Adrenal gland (tissue), 9 donors: ENCODE measurements at regions not wholly inside any gene's neighbourhood (a gene's known extent, or its start where the extent isn't known, plus 50 kb on each side); places are given as distances from the start of the nearest gene placed in this dataset.
"Not testable (repeated sequence)": the region's sequence is repeated elsewhere in the genome, so short reads cannot be mapped to it uniquely, and the experiment has no call there.

ENCODE experiments used
- DNase-seq, 7 donors: peaks; one replicate each; pipeline ENCODE4 v3.0.0-alpha.2; 2019 to 2020
- H3K27ac ChIP-seq, 5 donors: fragments of 200-600 bp; sonication (generic) in 4 of 5; 1 replicate in 3 of 5; 2 replicates in 2 of 5; pipeline versions ENCODE4 v1.5.1 to v1.8.0; 2016 to 2020; ENCODE audit warnings: mild to moderate bottlenecking in 1 of 5
- H3K27me3 ChIP-seq: fragments of 200-600 bp; 2 replicates; pipeline ENCODE4 v1.8.0; 2021
- H3K36me3 ChIP-seq, 2 donors: fragments of 200-600 bp; replicated peaks in 1 of 2; 1 replicate in 1 of 2; 2 replicates in 1 of 2; pipeline versions ENCODE4 v1.5.1 to v1.8.0; 2018 to 2022
- H3K4me1 ChIP-seq, 2 donors: fragments of 200-600 bp; replicated peaks in 1 of 2; 1 replicate in 1 of 2; 2 replicates in 1 of 2; pipeline versions ENCODE4 v1.5.1 to v1.8.0; 2018 to 2021
- H3K4me3 ChIP-seq, 4 donors: fragments of 200-600 bp; sonication (generic) in 3 of 4; one replicate each; pipeline ENCODE4 v1.5.1; 2016 to 2018
- H3K9me3 ChIP-seq, 3 donors: fragments of 200-600 bp; sonication (generic) in 1 of 3; replicated peaks in 1 of 3; 1 replicate in 2 of 3; 2 replicates in 1 of 3; pipeline versions ENCODE4 v1.5.1 to v1.8.0; 2016 to 2021
- POLR2A ChIP-seq, 2 donors: fragments of 450-650 bp; IDR thresholded peaks; one replicate each; pipeline ENCODE4 v1.6.1; 2017; ENCODE audit warnings: antibody characterized with exemption in 2 of 2, mild to moderate bottlenecking in 2 of 2, moderate library complexity in 1 of 2
- WGBS, 4 donors: extraction: QIAGEN DNeasy Blood & Tissue Kit in 2 of 4; methylation state at CpG; one replicate each; pipeline versions ENCODE4 v1.1.5 to v1.1.7; 2013 to 2017; 5-methylcytosine and 5-hydroxymethylcytosine counted together
- intact Hi-C, 2 donors: fragments of 100-400 bp; cut with DNase I; formaldehyde crosslinking; loops; one replicate each; pipeline versions ENCODE4 v1.14.1 to v1.15.0; 2022 to 2023
- TF ChIP-seq, protein P1 (sequence below), 6 experiments: fragments of 450-650 bp in 4 of 6; fragments of 200-600 bp in 2 of 6; sonication (generic) in 1 of 6; IDR thresholded peaks; 1 replicate in 5 of 6; 2 replicates in 1 of 6; pipeline versions ENCODE4 v1.5.1 to v1.8.0; 2016 to 2021; ENCODE audit warnings: antibody characterized with exemption in 6 of 6, mild to moderate bottlenecking in 2 of 6, moderate library complexity in 1 of 6
- donor health status: healthy with polysubstance abuse.
- donor health status: Bipolar disorder and iron deficiency.
- donor health status: DM: yes; HTN: yes; CAD: no.
- donor health status: DM: no; HTN: no; CAD: no.
- donor health status: DM: no; HTN: no; CAD: no.

DNA sequence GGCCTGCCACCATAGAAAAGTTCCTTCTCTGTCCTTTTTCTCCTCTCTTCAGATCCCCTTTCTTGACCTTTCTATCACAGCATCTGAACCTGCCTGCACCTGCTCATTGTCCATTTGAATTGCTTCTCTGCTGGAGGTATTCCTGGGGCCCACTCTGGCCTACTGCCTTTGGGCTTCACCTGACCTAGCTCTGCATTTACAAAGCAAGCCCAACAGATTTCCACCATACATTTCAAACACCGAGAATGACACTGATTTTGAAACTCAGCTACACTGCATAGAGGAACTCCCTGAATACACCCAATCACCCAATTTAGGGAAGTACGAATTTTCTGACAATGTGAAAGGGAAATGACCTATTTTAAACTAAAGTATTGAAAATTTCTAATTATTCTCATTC, 284.5 kb upstream of the USP25 start:
- TF ChIP-seq, protein P1, sequence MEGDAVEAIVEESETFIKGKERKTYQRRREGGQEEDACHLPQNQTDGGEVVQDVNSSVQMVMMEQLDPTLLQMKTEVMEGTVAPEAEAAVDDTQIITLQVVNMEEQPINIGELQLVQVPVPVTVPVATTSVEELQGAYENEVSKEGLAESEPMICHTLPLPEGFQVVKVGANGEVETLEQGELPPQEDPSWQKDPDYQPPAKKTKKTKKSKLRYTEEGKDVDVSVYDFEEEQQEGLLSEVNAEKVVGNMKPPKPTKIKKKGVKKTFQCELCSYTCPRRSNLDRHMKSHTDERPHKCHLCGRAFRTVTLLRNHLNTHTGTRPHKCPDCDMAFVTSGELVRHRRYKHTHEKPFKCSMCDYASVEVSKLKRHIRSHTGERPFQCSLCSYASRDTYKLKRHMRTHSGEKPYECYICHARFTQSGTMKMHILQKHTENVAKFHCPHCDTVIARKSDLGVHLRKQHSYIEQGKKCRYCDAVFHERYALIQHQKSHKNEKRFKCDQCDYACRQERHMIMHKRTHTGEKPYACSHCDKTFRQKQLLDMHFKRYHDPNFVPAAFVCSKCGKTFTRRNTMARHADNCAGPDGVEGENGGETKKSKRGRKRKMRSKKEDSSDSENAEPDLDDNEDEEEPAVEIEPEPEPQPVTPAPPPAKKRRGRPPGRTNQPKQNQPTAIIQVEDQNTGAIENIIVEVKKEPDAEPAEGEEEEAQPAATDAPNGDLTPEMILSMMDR (IDR thresholded peaks at IDR 0.05) = no peak
- no peak for TF ChIP-seq POLR2A (IDR thresholded peaks at IDR 0.05)
- intact Hi-C loops = no loop called here
- Histone ChIP-seq H3K36me3 (no peaks in the 10 kb centered on the region), H3K9me3 (no peaks in the 10 kb centered on the region), H3K4me3 (no peak overlapping the region), H3K4me1 (peaks cover 20 to 34% of the 10 kb centered on the region in 2 donors), H3K27ac (no peak overlapping the region), H3K27me3 (no peaks in the 10 kb centered on the region)
- 75 to 90% (median 78%) methylated on average over 2 of the region's 2 CpGs for WGBS, 4 donors
- DNase-seq = no peak

DNA sequence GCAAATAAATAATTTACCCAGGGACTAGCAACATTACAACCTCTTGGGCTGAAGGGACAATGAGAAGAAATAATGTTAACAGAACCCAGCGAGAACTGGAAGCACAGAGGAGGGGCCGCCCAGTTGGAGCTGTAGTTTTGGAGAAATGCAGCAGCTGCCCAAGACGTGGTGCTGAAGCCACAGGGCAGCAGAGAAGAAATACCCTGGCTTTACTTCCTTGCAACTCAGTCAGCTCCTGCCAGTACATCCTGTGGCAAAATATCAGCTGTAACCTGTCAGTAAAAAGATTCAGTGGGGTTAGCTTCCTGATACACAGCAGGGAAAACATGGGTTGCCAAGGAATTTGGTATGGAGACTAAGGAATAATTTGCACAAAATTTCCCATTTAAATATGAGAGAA, 283.6 kb upstream of the USP25 start:
- peak overlapping the region in 1 of 5 donors; percentile 5 for H3K27ac ChIP-seq
- intact Hi-C loops = no loop called here
- no peaks in the 10 kb centered on the region for H3K9me3 ChIP-seq
- DNase-seq = peak in 2 of 7 donors; percentile 16 to 25
- H3K36me3 ChIP-seq = no peaks in the 10 kb centered on the region
- H3K27me3 ChIP-seq = no peaks in the 10 kb centered on the region
- TF ChIP-seq, protein P1 (IDR thresholded peaks at IDR 0.05) = no peak
- no peak for TF ChIP-seq POLR2A (IDR thresholded peaks at IDR 0.05)
- H3K4me1 ChIP-seq = peaks cover 20 to 28% of the 10 kb centered on the region in 2 donors
- 72 to 86% (median 78%) methylated on average over 3 of the region's 3 CpGs for WGBS, 4 donors
- no peak overlapping the region for H3K4me3 ChIP-seq

DNA sequence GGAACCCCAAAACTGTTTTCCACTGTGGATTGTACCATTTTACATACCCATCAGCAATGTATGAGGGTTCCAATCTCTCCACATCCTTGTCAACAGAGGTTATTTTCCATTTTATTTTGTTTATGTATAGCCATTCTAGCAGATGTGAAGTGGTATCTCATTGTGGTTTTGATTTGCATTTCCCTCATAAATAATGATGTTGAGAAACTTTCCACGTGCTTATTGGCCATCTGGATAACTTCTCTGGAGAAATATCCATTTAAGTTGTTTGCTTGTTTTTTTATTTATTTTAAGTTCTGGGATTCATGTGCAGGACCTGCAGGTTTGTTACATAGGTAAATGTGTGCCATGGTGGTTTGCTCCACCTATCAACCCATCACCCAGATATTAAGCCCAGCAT, 280.2 kb upstream of the USP25 start:
- H3K27me3 ChIP-seq = no peaks in the 10 kb centered on the region
- no peak for TF ChIP-seq POLR2A (IDR thresholded peaks at IDR 0.05)
- TF ChIP-seq, protein P1 (IDR thresholded peaks at IDR 0.05) = no peak
- H3K9me3 ChIP-seq = no peaks in the 10 kb centered on the region
- intact Hi-C loops = no loop called here
- H3K27ac ChIP-seq = no peak overlapping the region
- peaks cover 3% of the 10 kb centered on the region in 2 donors for H3K4me1 ChIP-seq
- no peaks in the 10 kb centered on the region for H3K36me3 ChIP-seq
- DNase-seq = no peak
- WGBS, 4 donors = 57 to 77% (median 63%) methylated on average over 1 of the region's 1 CpG
- no peak overlapping the region for H3K4me3 ChIP-seq

DNA sequence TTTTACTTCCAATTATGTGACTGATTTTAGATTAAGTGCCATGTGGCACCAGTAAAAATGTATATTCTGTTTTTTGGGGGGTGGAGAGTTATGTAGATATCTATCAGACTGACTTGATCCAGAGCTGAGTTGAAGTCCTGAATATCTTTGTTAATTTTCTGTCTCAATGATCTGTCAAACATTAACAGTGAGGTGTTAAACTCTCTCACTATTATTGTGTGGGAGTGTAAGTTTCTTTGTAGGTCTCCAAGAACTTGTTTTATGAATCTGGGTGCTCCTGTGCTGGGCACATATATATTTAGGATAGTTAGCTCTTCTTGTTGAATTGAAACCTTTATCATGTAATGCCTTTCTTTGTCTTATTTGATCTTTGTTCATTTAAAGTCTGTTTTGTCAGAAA, 276.5 kb upstream of the USP25 start:
- no peak for DNase-seq
- Histone ChIP-seq H3K27ac (no peak overlapping the region), H3K27me3 (no peaks in the 10 kb centered on the region), H3K4me1 (no peaks in the 10 kb centered on the region), H3K36me3 (no peaks in the 10 kb centered on the region), H3K4me3 (no peak overlapping the region), H3K9me3 (no peaks in the 10 kb centered on the region)
- no peak for TF ChIP-seq POLR2A (IDR thresholded peaks at IDR 0.05)
- TF ChIP-seq, protein P1 (IDR thresholded peaks at IDR 0.05) = no peak
- intact Hi-C loops = no loop called here

DNA sequence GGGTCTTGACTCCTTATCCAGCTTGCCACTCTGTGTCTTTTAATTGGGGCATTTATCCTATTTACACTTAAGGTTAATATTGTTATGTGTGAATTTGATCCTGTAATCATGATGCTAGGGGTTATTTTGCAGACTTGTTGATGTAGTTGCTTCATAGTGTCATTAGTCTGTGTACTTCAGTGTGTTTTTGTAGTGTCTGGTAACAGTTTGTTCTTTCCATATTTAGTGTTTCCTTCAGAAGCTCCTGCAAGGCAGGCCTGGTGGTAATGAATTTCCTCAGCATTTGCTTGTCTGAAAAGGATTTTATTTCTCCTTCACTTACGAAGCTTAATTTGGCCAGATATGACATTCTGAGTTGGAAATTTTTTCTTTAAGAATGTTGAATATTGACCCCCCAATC, 276.0 kb upstream of the USP25 start:
- not testable (repeated sequence) for DNase-seq

DNA sequence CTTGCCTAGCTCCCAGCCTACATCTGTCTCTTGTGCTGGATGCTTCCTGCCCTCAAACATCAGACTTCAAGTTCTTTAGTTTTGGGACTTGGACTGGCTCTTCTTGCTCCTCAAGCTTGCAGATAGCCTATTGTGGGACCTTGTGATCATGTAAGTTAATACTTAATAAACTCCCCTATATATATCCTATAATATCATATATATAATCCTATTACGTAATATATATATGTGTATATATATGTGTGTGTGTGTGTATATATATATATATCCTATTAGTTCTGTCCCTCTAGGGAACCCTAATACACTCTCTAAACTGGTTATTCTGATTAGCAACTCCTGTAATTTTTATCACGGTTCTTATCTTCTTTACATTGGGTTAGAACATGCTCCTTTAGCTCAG, 274.9 kb upstream of the USP25 start:
- H3K27me3 ChIP-seq, H3K27ac ChIP-seq, H3K4me1 ChIP-seq, H3K4me3 ChIP-seq, H3K36me3 ChIP-seq, DNase-seq, H3K9me3 ChIP-seq, intact Hi-C loops: not testable (repeated sequence)
- 82 to 94% (median 88%) methylated on average over 2 of the region's 2 CpGs for WGBS, 4 donors

More for the DNA sequence above, 276.0 kb upstream of the USP25 start:
- H3K27me3 ChIP-seq, H3K4me3 ChIP-seq, H3K27ac ChIP-seq, H3K9me3 ChIP-seq, H3K4me1 ChIP-seq, intact Hi-C loops, H3K36me3 ChIP-seq: not testable (repeated sequence)
- WGBS, 4 donors = 63 to 90% (median 73%) methylated on average over 1 of the region's 1 CpG
